Glomerular endothelial cell (primary cell): ENCODE measurements at regions not wholly inside any gene's neighbourhood (a gene's known extent, or its start where the extent isn't known, plus 50 kb on each side); places are given as distances from the start of the nearest gene placed in this dataset.

Source experiments
- DNase-seq: peaks from one replicate; pipeline ENCODE4 v3.0.0-alpha.2; 2011; ENCODE audit warnings: low read depth, low spot score; ENCODE audit errors: extremely low read depth

DNA sequence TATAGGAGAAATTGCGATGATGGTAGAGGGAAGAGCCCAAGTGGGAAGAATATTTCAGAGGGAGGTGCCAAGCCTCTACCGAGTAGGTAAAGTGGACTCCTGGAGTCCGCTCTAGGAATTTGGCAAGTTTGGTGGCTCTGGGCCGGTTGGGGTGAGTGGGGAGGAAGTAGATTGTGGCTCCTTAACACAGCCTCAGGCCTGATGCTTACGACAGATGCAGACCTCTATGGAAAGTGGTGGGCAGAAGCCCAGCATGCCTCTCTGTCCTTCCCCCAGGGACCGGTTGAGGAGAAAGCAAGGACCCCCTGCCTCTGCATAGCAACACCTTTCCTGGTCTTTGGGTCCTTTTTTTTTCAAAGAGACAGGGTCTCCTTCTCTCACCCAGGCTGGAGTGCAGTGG lies 55.9 kb upstream of the SIAH1 start:
- no peak for DNase-seq

DNA sequence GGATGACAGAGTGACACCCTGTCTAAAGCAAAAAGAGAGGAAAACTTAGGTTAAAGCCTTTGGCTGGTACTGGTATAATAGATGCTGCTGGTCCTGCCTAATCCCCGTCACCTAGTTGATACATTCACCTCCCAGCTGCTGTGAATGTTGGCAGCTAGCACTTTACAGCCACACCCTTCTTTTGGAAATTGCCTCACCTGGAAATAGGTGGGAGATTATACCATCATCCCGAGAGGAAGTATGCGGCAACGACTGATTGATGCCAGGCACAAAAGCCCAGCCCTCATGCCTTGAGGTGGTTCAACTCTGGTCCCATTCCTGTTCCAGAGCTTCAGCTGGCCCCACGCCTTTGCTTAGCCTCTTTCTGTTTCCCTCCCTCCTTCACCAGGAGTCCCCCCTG lies 53.2 kb upstream of the SIAH1 start:
- no peak for DNase-seq

DNA sequence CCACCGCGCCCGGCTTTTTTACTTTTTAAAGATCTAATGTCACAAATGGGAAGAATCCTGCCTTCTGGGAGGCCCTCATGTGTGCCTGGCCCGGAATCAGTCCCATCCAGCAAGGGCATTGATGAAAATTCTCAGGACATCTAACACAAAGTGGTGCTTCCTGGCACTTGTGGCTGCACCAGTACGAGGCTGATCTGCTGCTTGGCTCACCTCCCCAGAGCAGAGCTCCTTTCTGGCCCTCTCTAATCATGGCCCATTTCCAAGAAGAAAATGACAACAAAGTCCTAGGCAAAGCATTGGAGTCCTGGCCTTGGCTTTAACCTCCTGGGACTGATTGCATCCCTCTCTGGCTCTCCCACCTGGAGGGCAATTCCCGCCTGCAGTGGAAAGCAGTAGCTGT lies 50.7 kb upstream of the SIAH1 start:
- no peak for DNase-seq

DNA sequence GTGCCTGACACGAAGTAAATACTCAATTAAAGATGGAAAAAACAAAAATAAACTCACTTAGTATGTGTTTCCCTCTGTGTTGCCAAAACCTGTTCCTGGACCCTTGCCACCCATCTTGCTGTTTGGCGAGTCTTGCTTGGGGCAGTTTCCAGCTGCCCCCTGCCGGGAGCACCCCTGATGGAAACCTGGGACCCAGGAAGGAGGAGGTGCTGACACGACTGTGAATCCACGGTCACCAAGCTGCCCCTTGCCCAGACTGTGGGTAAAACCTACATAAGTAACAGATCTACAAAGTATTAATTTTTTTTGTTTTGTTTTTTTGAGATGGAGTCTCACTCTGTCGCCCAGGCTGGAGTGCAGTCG lies 50.1 kb upstream of the SIAH1 start:
- no peak for DNase-seq
